Right lobe of liver (tissue), 6 donors: ENCODE measurements at regions not wholly inside any gene's neighbourhood (a gene's known extent, or its start where the extent isn't known, plus 50 kb on each side); places are given as distances from the start of the nearest gene placed in this dataset.

Source experiments
- ATAC-seq, 4 donors: fragments of 200-7000 bp; cut with Tn5 transposase; one replicate each; pipeline ENCODE4 v1.9.1; 2020; ENCODE audit warnings: mild to moderate bottlenecking in 4 of 4, moderate library complexity in 4 of 4
- DNase-seq, 3 donors: peaks; one replicate each; pipeline ENCODE4 v3.0.0-alpha.2; 2020
- H3K27ac ChIP-seq, 3 donors: fragments of 200-600 bp; one replicate each; pipeline ENCODE4 v1.8.0; 2022
- H3K27me3 ChIP-seq, 2 donors: fragments of 200-600 bp; one replicate each; pipeline ENCODE4 v1.8.0; 2022
- H3K36me3 ChIP-seq, 4 donors: fragments of 200-600 bp; sonication (generic) in 1 of 4; one replicate each; pipeline versions ENCODE4 v1.5.1 to v1.8.0; 2017 to 2022; ENCODE audit warnings: control low read depth in 1 of 4
- H3K4me1 ChIP-seq, 4 donors: fragments of 200-600 bp; sonication (generic) in 1 of 4; one replicate each; pipeline versions ENCODE4 v1.5.1 to v1.8.0; 2017 to 2022; ENCODE audit warnings: control low read depth in 1 of 4
- H3K4me3 ChIP-seq, 3 donors: fragments of 200-600 bp; one replicate each; pipeline ENCODE4 v1.8.0; 2022
- H3K9me3 ChIP-seq, 4 donors: fragments of 200-600 bp; sonication (generic) in 1 of 4; one replicate each; pipeline versions ENCODE4 v1.5.1 to v1.8.0; 2017 to 2022; ENCODE audit warnings: control low read depth in 1 of 4
- CTCF ChIP-seq, 4 donors: fragments of 200-600 bp in 3 of 4; fragments of 450-650 bp in 1 of 4; IDR thresholded peaks; one replicate each; pipeline versions ENCODE4 v1.5.1 to v1.8.0; 2016 to 2022; ENCODE audit warnings: antibody characterized with exemption in 4 of 4, mild to moderate bottlenecking in 2 of 4
- POLR2A ChIP-seq: fragments of 450-650 bp; IDR thresholded peaks from one replicate; pipeline ENCODE4 v1.6.1; 2017; ENCODE audit warnings: antibody characterized with exemption, mild to moderate bottlenecking
- WGBS: methylation state at CpG from one replicate; pipeline ENCODE4 v1.1.6; 2018; ENCODE audit warnings: low coverage, low lambda C conversion rate; ENCODE audit not compliant: insufficient coverage; ENCODE audit errors: missing lambda C conversion rate; 5-methylcytosine and 5-hydroxymethylcytosine counted together
- intact Hi-C, 2 donors: fragments of 100-400 bp; cut with DNase I; formaldehyde crosslinking; loops; one replicate each; pipeline versions ENCODE4 v1.11.2 to v1.14.1; 2022
- donor health status: DM: no; HTN: yes; CAD: no.
- donor health status: DM: no; HTN: no; CAD: no.
- donor health status: DM: no; HTN: no; CAD: no.
- donor health status: DM: no; HTN: yes; CAD: no.
- donor health status: DM: no; HTN: yes; CAD: no.

- no peak overlapping the region for H3K4me3 ChIP-seq
- intact Hi-C loops, result no loop called here
- DNase-seq, result no peak
- H3K9me3 ChIP-seq, result no peaks in the 10 kb centered on the region
- WGBS, result 72% methylated on average over 9 of the region's 9 CpGs
- H3K27me3 ChIP-seq, result no peaks in the 10 kb centered on the region
- TF ChIP-seq POLR2A (no peak), CTCF (IDR thresholded peaks at IDR 0.05) (no peak)
- peaks cover 0 to 11% (median 0%) of the 10 kb centered on the region in 4 donors for H3K4me1 ChIP-seq
- peak in 3 of 4 donors; percentile 44 to 56 (median 53) for ATAC-seq
- H3K36me3 ChIP-seq, result no peaks in the 10 kb centered on the region
- H3K27ac ChIP-seq, result no peak overlapping the region
Measured at GRCh38 chr6:51466427-51466826, 621.0 kb downstream of the PKHD1 start.

GRCh38 chr6:51467231-51467952, 620.0 kb downstream of the PKHD1 start:
- ATAC-seq, result peak; percentile 26 to 69 (median 58)
- no peaks in the 10 kb centered on the region for H3K27me3 ChIP-seq
- no peaks in the 10 kb centered on the region for H3K9me3 ChIP-seq
- peaks cover 0 to 11% (median 0%) of the 10 kb centered on the region in 4 donors for H3K4me1 ChIP-seq
- 32% methylated on average over 6 of the region's 6 CpGs for WGBS
- no peak overlapping the region for H3K4me3 ChIP-seq
- H3K27ac ChIP-seq, result no peak overlapping the region
- no peak for DNase-seq
- no peaks in the 10 kb centered on the region for H3K36me3 ChIP-seq
- intact Hi-C loops, result no loop called here
- TF ChIP-seq CTCF (IDR thresholded peaks at IDR 0.05) (no peak), POLR2A (no peak)

GRCh38 chr6:51468704-51469103, 618.7 kb downstream of the PKHD1 start:
- ATAC-seq (no peak), DNase-seq (no peak)
- 49% methylated on average over 3 of the region's 3 CpGs for WGBS
- intact Hi-C loops, result no loop called here
- no peak overlapping the region for H3K4me3 ChIP-seq
- TF ChIP-seq POLR2A (no peak), CTCF (IDR thresholded peaks at IDR 0.05) (no peak)
- H3K27me3 ChIP-seq, result no peaks in the 10 kb centered on the region
- peaks cover 0 to 11% (median 0%) of the 10 kb centered on the region in 4 donors for H3K4me1 ChIP-seq
- H3K27ac ChIP-seq, result no peak overlapping the region
- H3K9me3 ChIP-seq, result no peaks in the 10 kb centered on the region
- no peaks in the 10 kb centered on the region for H3K36me3 ChIP-seq

- DNase-seq (no peak), ATAC-seq (no peak)
- Histone ChIP-seq H3K9me3 (no peaks in the 10 kb centered on the region), H3K27me3 (no peaks in the 10 kb centered on the region), H3K4me1 (no peaks in the 10 kb centered on the region), H3K4me3 (no peak overlapping the region), H3K36me3 (no peaks in the 10 kb centered on the region), H3K27ac (no peak overlapping the region)
- intact Hi-C loops, result no loop called here
- 79% methylated on average over 5 of the region's 5 CpGs for WGBS
- TF ChIP-seq POLR2A (no peak), CTCF (IDR thresholded peaks at IDR 0.05) (no peak)
Measured at GRCh38 chr6:51472745-51473487, 614.5 kb downstream of the PKHD1 start.
